Skin epidermis (tissue), 12 donors: ENCODE measurements at regions not wholly inside any gene's neighbourhood (a gene's known extent, or its start where the extent isn't known, plus 50 kb on each side); places are given as distances from the start of the nearest gene placed in this dataset.

Source experiments
- H3K27ac ChIP-seq, 21 experiments: fragments of 200-600 bp; sonication (generic) in 11 of 21; one replicate each; pipeline ENCODE4 v1.5.0; 2020; ENCODE audit warnings: mild to moderate bottlenecking in 3 of 21, inconsistent platforms in 2 of 21, moderate library complexity in 2 of 21
- H3K4me3 ChIP-seq, 7 experiments: fragments of 200-600 bp; sonication (generic) in 2 of 7; one replicate each; pipeline ENCODE4 v1.5.0; 2020; ENCODE audit warnings: inconsistent platforms in 2 of 7, mild to moderate bottlenecking in 2 of 7, moderate library complexity in 1 of 7

DNA sequence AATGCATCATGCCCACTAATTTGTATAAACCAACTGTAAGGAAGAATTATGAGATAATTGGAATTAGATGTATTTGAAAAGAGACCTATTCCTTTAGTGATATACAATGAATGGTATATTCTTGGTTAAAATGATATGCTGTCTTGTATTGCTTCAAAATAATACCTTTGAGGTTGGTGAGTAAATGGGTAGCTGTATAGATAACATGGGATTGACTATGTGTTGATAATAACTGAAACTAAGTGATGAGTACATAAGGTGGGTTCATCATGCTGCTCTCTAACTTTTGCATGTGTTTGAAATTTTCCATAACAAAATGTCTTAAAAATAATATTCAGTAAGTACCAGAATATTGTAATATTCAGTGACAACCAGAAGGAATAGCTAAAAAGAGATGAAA, 272.6 kb upstream of the ZPLD1 start:
- peak overlapping the region in 5 of 21 experiments; percentile 19 to 74 (median 68) for H3K27ac ChIP-seq

DNA sequence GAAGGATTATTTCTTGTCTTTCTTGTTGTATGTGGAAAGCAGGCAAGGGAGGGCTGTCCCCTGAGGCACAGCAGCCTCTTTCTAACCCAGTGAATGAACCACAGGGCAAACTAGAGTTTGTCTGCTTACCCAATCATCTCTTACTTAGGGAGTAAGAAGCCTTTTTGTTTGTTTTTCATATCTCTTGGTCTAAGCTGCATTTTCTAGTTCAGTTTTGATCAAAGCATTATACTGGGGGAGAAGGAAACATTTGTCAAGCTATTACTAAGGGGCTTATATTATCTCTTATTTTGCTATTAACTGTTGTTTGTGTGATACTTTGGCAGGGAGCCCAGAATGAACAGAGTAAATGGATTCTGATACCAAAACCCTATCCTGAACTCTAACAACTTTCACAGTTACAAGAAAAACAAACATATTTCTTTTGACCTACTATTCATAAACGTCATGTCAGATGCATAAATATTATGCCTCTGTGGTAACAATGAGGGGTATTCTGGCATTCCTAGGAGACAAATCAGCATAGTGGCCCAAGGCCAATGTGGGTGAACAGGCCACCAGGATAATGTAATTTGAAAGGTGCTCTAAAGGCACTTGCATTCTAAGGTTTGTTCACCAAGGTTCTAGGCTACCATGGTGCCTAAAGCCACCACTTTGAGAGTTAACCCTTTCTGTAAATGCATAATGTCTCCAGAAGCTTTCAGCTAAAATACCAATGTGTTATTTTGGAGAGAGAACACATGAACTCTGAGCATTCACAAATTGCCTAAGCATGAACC, 271.6 kb upstream of the ZPLD1 start:
- H3K27ac ChIP-seq: peak overlapping the region in 13 of 21 experiments; percentile 6 to 74 (median 45)
- no peak overlapping the region for H3K4me3 ChIP-seq

More for the DNA sequence above, 272.6 kb upstream of the ZPLD1 start:
- no peak overlapping the region for H3K4me3 ChIP-seq

GRCh38 chr3:102163818-102164154, 271.0 kb upstream of the ZPLD1 start:
- Histone ChIP-seq H3K27ac (peak overlapping the region in 7 of 21 experiments; percentile 13 to 69 (median 33)), H3K4me3 (no peak overlapping the region)

DNA sequence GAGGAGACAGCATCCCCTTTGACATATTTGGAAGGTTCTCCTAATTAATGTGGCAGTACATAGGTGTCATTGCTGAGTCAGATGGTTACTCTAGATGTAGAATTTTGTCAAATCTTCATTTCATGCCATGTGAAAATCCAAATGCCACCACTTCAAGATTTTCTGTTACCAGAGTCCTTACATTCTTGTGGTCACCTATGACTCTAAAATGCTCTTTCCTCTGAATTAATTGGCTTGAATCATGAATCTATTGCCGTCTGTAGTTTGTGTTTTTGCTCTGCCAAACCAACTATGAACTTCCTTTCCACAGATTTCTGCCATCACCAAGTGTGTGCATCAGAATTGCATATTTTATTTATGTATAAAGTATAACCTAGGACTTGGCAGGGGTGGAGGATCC, 269.4 kb upstream of the ZPLD1 start:
- Histone ChIP-seq H3K4me3 (no peak overlapping the region), H3K27ac (no peak overlapping the region)

- Histone ChIP-seq H3K27ac (no peak overlapping the region), H3K4me3 (no peak overlapping the region)
Observed at GRCh38 chr3:102169915-102170479, 264.8 kb upstream of the ZPLD1 start.

DNA sequence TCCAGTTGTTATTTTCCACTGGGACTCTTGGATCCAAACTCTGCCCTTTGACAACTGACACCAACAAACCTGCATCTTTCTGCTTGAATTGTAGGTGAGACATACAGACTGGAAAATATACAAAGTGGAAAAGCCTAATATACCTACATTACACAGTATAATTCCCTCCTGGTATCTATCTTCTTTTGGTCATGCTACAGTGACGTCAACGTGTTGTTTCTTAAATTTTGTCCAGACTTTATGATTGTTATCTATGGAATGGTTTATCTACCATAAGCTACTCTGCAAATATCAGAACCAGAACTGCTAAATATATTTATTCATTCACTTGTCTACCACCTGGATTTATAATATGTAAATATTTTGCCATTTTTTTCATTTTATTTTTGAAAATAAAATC, 264.3 kb upstream of the ZPLD1 start:
- H3K4me3 ChIP-seq: no peak overlapping the region
- no peak overlapping the region for H3K27ac ChIP-seq

- no peak overlapping the region for H3K4me3 ChIP-seq
- H3K27ac ChIP-seq: peak overlapping the region in 1 of 21 experiments; percentile 43
Observed at GRCh38 chr3:102174312-102174712, 260.5 kb upstream of the ZPLD1 start.

- peak overlapping the region in 1 of 21 experiments; percentile 43 for H3K27ac ChIP-seq
- no peak overlapping the region for H3K4me3 ChIP-seq
Observed at GRCh38 chr3:102174832-102175374, 259.9 kb upstream of the ZPLD1 start.

DNA sequence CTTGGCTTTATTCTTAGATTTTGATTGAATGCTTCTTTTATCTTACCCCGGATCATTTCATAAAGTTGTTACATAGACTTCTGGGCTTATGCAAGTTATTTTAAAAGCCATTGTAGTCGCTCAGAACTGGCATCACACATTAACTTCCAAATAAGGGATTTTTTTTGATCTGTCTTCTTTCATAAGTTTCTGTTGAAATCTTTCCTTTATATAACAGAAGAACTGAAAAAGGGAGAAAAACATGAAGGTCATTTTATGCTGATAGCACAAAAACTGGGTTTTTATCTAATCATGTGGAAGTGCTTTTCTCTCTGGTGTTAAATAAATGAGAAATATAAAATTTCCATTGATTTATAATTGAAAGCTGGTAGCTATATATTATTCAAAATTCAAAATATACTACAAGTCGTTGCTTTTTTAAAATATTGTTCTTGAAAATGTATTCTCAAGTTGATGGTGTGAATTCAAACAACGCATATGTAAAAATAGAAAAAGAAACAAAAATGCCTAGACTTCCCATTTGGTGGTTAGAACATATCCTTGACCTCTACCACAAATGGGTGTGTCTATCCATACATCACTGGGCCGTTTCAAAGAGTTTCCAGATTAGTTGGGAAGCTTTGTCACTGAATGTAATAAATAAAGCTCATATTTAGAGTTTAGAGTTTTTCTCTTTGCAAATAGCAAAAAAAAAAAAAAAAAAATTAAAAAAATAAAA, 258.3 kb upstream of the ZPLD1 start:
- Histone ChIP-seq H3K4me3 (no peak overlapping the region), H3K27ac (no peak overlapping the region)

DNA sequence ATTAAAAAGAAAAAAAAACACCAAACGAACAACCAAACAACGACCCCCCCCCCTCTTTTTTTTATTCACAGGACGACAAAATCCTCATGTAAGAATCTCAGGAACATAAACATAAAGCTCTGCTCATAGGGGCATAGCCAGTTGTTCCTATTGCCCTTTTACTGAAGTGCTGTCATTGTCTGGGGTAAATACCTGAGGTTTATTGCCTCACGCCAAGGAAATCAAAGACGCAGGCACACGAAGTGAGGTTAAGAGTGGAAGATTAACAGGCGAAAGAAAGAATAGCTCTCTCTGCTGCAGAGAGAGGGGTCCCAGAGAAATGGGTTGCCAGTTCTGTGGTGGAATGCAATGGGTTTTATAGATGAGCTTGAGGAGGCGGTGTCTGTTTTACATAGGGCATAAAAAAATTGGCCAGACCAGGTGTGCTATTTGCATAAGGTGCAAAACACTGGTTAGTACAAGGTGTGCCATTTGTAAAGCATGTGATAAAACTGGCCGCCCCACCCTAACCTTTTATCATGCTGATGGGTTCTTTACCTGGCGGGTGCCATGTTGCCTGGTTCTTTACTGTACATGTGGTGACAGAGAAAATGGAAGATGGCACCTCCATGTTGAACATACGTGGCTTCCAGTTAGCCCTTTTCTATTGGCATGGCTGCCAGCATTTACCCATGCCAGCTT, 257.6 kb upstream of the ZPLD1 start:
- Histone ChIP-seq H3K27ac (no peak overlapping the region), H3K4me3 (no peak overlapping the region)

DNA sequence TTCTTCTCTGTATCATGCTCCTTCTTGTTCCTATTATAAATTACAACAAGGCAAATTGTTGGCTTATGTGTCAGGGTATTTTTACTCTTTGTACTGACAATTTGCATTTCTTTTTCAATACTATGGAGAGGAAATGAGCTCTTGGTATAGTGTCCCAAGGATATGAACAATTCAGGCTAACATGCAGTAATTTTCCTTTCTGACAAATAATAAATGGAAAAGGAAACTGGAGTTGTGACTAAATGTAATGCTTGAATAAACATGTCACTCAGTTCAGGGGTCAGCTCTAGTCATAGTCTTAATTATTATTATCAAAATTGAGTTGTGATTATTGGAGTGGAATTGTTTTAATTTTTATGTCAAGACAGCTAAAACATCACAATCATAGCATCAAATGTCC, 256.0 kb upstream of the ZPLD1 start:
- Histone ChIP-seq H3K27ac (peak overlapping the region in 7 of 21 experiments; percentile 23 to 85 (median 62)), H3K4me3 (no peak overlapping the region)

DNA sequence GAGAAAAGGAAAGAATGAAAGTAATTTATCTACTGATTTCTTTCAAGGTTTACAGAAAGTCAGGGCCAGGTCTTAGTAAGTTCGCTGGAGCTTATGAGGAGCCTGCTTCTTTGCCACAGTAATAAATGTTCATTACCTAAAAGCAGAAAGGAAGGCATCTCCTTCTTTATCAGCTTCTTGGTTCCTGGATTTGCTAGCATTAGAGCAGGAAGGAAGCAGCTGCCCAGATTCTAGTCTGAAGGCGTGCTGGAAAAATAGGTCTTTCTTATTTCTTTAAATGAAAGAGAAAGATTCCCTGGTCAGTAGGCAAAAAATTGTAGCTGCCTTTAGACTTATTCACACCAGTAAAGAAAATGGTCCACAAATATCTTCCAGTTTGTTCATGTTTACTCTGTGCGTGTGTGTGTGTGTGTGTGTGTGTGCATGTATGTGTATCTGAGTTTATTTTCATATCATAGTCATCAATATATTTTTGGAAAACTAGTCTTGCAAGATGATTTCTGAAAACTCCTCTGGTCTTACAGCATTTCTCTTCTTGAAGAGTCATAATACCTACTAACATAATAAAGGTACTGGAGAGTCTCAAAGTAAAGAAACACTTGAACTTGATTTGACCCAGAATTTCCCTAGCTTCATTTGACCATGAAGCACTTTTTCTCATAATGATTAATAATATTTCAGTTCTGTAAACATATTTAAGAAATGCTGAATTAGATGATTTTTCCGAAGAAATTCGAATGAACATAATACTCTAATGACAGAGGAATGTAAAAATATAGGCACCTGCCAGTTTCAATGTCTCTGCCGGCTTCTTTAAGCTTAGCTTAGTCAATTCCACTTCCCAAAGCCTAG, 255.3 kb upstream of the ZPLD1 start:
- H3K27ac ChIP-seq: peak overlapping the region in 16 of 21 experiments; percentile 1 to 85 (median 52)
- H3K4me3 ChIP-seq: peak overlapping the region in 1 of 7 experiments; percentile 0

DNA sequence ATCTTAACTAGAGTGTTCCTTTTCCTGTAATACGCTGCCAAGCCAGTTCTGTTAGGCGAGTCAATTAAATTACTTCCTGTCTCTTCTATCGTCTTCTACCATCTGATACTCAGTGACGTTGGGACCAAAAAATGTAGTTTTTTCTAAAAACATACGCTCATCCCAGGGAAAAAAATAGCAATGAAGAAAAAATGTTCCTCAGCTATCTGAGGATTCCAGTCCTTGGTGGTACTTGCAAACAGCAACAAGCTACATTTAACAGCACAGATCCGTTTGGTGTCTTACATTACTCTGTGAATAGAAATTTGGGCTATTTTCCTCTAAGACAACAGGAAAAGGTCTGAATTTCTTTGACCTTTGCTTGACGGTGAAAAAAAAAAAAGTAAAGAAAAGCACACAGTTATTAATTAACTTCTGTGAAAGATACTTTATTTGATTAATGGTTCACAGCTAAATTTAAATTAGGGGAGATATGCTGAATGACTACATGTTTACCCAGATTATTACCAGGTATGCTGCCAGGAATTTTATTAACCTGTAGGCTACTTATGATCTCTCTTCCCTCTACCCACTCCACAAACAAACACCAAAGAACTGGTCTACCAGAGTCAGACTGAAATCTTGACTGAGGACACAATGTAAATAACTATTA, 254.4 kb upstream of the ZPLD1 start:
- peak overlapping the region in 17 of 21 experiments; percentile 1 to 85 (median 49) for H3K27ac ChIP-seq
- no peak overlapping the region for H3K4me3 ChIP-seq

DNA sequence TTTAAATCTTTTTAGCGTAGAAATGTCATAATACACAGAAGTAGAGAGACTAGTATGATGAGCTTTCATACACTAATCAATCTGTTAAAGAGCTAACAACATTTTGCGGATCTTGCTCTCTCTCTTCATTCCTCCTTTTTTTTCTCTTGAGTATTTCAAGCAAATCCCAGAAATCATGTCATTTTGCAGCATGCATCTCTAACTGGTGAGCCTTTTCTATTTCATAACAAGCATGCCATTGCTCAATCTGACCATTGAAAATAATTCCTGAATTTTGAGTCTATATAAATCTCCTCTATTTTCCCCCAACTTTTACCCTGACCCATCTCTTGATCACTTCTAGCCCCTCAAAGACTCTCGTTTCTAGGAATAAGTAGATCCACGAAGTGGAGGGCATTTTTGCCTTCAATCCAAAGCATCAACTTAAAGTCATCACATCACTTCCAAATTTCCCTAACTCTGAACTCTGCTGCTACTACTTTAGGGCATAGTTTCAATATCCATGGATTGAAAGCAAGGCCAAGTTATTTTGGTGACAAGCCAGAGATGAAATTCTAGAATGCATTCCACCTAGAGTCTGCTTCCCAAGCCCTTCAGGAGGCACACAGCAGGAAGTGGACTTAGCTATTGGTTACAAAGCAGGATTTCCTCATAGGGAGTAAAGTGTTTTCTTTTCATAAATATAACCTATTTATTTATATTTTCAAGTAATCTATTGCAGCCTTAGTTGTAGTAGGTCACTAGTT, 253.5 kb upstream of the ZPLD1 start:
- peak overlapping the region in 17 of 21 experiments; percentile 1 to 85 (median 55) for H3K27ac ChIP-seq

DNA sequence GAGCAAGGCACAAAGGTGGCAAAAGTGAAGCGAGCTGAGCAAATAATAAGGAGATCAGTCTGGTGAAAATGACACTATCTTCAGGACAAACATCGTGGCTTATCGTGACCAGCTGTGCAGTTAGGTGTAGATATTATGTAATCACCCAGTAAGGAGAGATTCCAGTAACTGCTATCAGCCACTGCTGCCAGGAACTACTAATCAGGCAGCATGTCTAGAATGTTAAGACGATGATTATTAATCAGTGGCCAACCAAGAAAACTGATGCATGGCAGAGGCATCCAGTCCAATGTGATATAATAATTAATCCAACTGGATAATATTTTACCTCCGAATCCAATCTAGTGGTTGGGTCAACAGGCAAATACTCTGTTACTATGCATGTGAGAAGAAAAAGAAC, 252.7 kb upstream of the ZPLD1 start:
- Histone ChIP-seq H3K4me3 (no peak overlapping the region), H3K27ac (peak overlapping the region in 16 of 21 experiments; percentile 3 to 75 (median 53))

More for the DNA sequence above, 253.5 kb upstream of the ZPLD1 start:
- no peak overlapping the region for H3K4me3 ChIP-seq

DNA sequence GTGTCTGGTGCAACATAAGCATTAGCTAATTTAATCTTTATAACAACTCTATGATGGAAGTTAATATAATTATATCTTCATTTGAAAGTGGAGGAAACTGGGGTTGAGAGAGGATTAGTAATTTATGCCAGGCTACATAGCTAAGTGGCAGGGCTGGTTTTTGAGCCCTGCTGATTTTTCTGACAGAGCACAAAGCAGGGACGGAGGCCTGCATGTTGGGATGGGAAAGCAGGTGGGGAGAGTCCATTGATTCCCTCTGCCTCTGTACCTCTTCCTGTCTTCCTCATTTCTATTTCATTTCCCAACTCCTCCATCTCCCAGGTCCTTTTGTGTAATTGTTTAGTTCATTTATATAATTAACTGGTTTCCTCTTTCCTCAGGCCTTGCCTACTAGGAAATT, 251.6 kb upstream of the ZPLD1 start:
- no peak overlapping the region for H3K4me3 ChIP-seq
- H3K27ac ChIP-seq: peak overlapping the region in 6 of 21 experiments; percentile 14 to 75 (median 58)

DNA sequence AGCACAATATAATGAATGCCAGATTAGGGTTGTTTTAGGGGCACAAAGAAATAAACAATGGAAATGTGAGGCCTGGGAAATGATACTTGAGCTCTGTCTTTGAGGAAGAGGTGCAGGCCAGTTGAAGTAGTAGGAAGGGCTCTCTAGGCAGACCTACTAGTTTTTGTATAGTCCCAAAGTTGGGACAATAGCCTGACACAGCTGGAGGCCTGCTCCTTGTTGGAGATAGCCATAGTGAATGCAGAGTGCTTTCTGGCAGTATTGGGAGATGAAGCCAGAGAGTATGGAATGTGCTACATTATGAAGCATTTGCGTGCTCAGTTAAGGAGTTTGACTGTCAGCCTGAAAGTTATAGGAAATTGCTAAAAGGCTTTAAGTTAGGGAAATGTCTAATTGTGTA, 251.2 kb upstream of the ZPLD1 start:
- Histone ChIP-seq H3K4me3 (no peak overlapping the region), H3K27ac (peak overlapping the region in 1 of 21 experiments; percentile 75)

DNA sequence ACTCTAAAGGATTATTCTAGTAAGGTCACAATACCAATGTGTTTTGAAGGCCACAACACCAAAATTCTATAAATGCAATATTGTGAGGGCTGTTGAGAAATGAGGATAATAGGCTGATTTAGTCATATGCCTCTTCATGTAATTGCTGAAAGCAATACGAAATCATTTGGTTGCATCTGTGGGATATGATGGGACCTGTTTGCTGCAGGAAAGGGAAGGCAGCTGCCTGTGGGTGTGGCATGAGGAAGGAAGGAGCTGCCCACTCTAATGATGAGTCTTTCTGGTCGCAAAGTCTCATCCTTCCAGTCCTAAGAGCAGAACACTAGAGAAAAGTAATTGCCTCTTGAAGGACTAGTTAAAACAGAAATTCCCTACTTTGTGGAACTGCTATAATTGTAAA, 245.3 kb upstream of the ZPLD1 start:
- Histone ChIP-seq H3K27ac (peak overlapping the region in 7 of 21 experiments; percentile 3 to 64 (median 29)), H3K4me3 (no peak overlapping the region)
